GM21423 (cell line): ENCODE measurements at regions not wholly inside any gene's neighbourhood (a gene's known extent, or its start where the extent isn't known, plus 50 kb on each side); places are given as distances from the start of the nearest gene placed in this dataset.

Experiments
- ATAC-seq: cut with Tn5 transposase; IDR thresholded peaks from one replicate; pipeline ENCODE4 v1.9.1; 2021; ENCODE audit warnings: mild to moderate bottlenecking, moderate library complexity; ENCODE audit not compliant: unreplicated experiment

GRCh38 chr16:6032438-6032837 is 934.8 kb upstream of the EEF2KMT start:
- ATAC-seq = no peak

GRCh38 chr16:6031567-6031966 is 934.0 kb upstream of the EEF2KMT start:
- ATAC-seq = no peak

GRCh38 chr16:6031102-6031501 is 933.5 kb upstream of the EEF2KMT start:
- ATAC-seq = no peak

- no peak for ATAC-seq
Measured at GRCh38 chr16:6027733-6028132, 930.1 kb upstream of the EEF2KMT start.

- no peak for ATAC-seq
Measured at GRCh38 chr16:6023449-6023848, 925.9 kb upstream of the EEF2KMT start.

- ATAC-seq = no peak
Measured at GRCh38 chr16:6021276-6021943, 923.8 kb upstream of the EEF2KMT start.

- ATAC-seq = no peak
Measured at GRCh38 chr16:6020162-6020985, 922.8 kb upstream of the EEF2KMT start.

GRCh38 chr16:6019490-6019991 is 921.9 kb upstream of the EEF2KMT start:
- ATAC-seq = no peak

GRCh38 chr16:6018848-6019489 is 921.4 kb upstream of the EEF2KMT start:
- no peak for ATAC-seq

GRCh38 chr16:6016530-6017184 is 919.1 kb upstream of the EEF2KMT start:
- ATAC-seq = no peak

- no peak for ATAC-seq
Measured at GRCh38 chr16:6012716-6013115, 915.1 kb upstream of the EEF2KMT start.

- ATAC-seq = no peak
Measured at GRCh38 chr16:6009151-6009550, 911.6 kb upstream of the EEF2KMT start.

- no peak for ATAC-seq
Measured at GRCh38 chr16:6008670-6009069, 911.1 kb upstream of the EEF2KMT start.

- no peak for ATAC-seq
Measured at GRCh38 chr16:5993356-5993755, 895.8 kb upstream of the EEF2KMT start.

- no peak for ATAC-seq
Measured at GRCh38 chr16:5982979-5983378, 885.4 kb upstream of the EEF2KMT start.

- ATAC-seq = no peak
Measured at GRCh38 chr16:5979905-5980550, 882.4 kb upstream of the EEF2KMT start.

GRCh38 chr16:5977329-5977728 is 879.7 kb upstream of the EEF2KMT start:
- ATAC-seq = no peak

- ATAC-seq = no peak
Measured at GRCh38 chr16:5972747-5973146, 875.2 kb upstream of the EEF2KMT start.

GRCh38 chr16:5971924-5972323 is 874.3 kb upstream of the EEF2KMT start:
- no peak for ATAC-seq

- no peak for ATAC-seq
Measured at GRCh38 chr16:5971106-5971505, 873.5 kb upstream of the EEF2KMT start.

- ATAC-seq = no peak
Measured at GRCh38 chr16:5966004-5966403, 868.4 kb upstream of the EEF2KMT start.
